ENCODE measurements at regions not wholly inside any gene's neighbourhood (a gene's known extent, or its start where the extent isn't known, plus 50 kb on each side); places are given as distances from the start of the nearest gene placed in this dataset.

GRCh38 chr10:2358586-2358985 lies 621.3 kb upstream of the ADARB2 start:
- intact Hi-C loops (cut with DNase I; ENCODE audit: low total_unique reads), result no loop called here
- WGBS, 2 donors, result 84 to 92% methylated on average over 9 of the region's 9 CpGs
- H3K9me3 ChIP-seq, result no peaks in the 10 kb centered on the region
- H3K36me3 ChIP-seq (ENCODE audit: low read depth, missing control alignments), result no peaks in the 10 kb centered on the region
- TF ChIP-seq, protein P1, sequence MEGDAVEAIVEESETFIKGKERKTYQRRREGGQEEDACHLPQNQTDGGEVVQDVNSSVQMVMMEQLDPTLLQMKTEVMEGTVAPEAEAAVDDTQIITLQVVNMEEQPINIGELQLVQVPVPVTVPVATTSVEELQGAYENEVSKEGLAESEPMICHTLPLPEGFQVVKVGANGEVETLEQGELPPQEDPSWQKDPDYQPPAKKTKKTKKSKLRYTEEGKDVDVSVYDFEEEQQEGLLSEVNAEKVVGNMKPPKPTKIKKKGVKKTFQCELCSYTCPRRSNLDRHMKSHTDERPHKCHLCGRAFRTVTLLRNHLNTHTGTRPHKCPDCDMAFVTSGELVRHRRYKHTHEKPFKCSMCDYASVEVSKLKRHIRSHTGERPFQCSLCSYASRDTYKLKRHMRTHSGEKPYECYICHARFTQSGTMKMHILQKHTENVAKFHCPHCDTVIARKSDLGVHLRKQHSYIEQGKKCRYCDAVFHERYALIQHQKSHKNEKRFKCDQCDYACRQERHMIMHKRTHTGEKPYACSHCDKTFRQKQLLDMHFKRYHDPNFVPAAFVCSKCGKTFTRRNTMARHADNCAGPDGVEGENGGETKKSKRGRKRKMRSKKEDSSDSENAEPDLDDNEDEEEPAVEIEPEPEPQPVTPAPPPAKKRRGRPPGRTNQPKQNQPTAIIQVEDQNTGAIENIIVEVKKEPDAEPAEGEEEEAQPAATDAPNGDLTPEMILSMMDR (IDR thresholded peaks at IDR 0.05), result no peak
- no peak for TF ChIP-seq POLR2A (IDR thresholded peaks at IDR 0.05)
- H3K27ac ChIP-seq, result no peak overlapping the region
- no peak overlapping the region for H3K4me3 ChIP-seq
- H3K4me1 ChIP-seq, result no peaks in the 10 kb centered on the region
- H3K27me3 ChIP-seq, result no peaks in the 10 kb centered on the region
- DNase-seq, result no peak

GRCh38 chr10:2356670-2357069 lies 619.3 kb upstream of the ADARB2 start:
- H3K4me3 ChIP-seq, result no peak overlapping the region
- intact Hi-C loops (cut with DNase I; ENCODE audit: low total_unique reads), result no loop called here

DNA sequence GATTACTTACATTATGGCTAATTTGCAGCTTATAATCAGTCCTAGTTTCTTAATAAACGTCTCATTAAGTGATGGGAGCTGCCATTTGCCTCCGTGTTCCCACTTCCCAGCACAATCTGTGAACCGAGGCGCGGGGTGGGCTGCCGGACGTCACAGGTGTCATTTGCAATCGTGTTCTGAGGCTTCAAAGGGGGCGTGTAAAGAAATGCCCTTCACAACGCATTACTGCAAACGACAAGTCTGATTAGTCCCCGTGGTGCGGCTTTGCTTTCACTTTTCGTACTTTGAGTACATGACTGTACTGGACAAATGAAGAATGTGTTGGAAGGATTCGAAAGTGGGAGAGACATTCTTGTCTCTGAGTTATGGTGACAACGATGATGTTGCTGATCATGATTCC lies 614.2 kb upstream of the ADARB2 start:
- Histone ChIP-seq H3K27me3 (no peaks in the 10 kb centered on the region), H3K9me3 (no peaks in the 10 kb centered on the region), H3K4me3 (no peak overlapping the region), H3K36me3 (ENCODE audit: low read depth, missing control alignments) (no peaks in the 10 kb centered on the region), H3K27ac (no peak overlapping the region), H3K4me1 (no peaks in the 10 kb centered on the region)
- intact Hi-C loops (cut with DNase I; ENCODE audit: low total_unique reads), result no loop called here
- DNase-seq, result no peak
- 50 to 57% methylated on average over 16 of the region's 16 CpGs for WGBS, 2 donors
- TF ChIP-seq, protein P1 (IDR thresholded peaks at IDR 0.05), result no peak
- no peak for TF ChIP-seq POLR2A (IDR thresholded peaks at IDR 0.05)

More at GRCh38 chr10:2356670-2357069, 619.3 kb upstream of the ADARB2 start:
- 94 to 95% methylated on average over 7 of the region's 7 CpGs for WGBS, 2 donors
- TF ChIP-seq, protein P1 (IDR thresholded peaks at IDR 0.05), result no peak
- TF ChIP-seq POLR2A (IDR thresholded peaks at IDR 0.05), result no peak
- Histone ChIP-seq H3K36me3 (ENCODE audit: low read depth, missing control alignments) (no peaks in the 10 kb centered on the region), H3K27me3 (no peaks in the 10 kb centered on the region), H3K9me3 (no peaks in the 10 kb centered on the region), H3K27ac (no peak overlapping the region), H3K4me1 (no peaks in the 10 kb centered on the region)
- no peak for DNase-seq

- Histone ChIP-seq H3K27ac (no peak overlapping the region), H3K36me3 (ENCODE audit: low read depth, missing control alignments) (no peaks in the 10 kb centered on the region), H3K9me3 (no peaks in the 10 kb centered on the region), H3K4me3 (no peak overlapping the region), H3K27me3 (no peaks in the 10 kb centered on the region), H3K4me1 (no peaks in the 10 kb centered on the region)
- TF ChIP-seq POLR2A (IDR thresholded peaks at IDR 0.05), result no peak
- TF ChIP-seq, protein P1 (IDR thresholded peaks at IDR 0.05), result no peak
- 82 to 85% methylated on average over 3 of the region's 3 CpGs for WGBS, 2 donors
- intact Hi-C loops (cut with DNase I; ENCODE audit: low total_unique reads), result no loop called here
- DNase-seq, result no peak
Measured at GRCh38 chr10:2342206-2342605, 604.9 kb upstream of the ADARB2 start.

- WGBS, 2 donors, result 34 to 45% methylated on average over 11 of the region's 11 CpGs
- no peak for DNase-seq
- H3K27me3 ChIP-seq, result no peaks in the 10 kb centered on the region
Measured at GRCh38 chr10:2340831-2341647, 603.7 kb upstream of the ADARB2 start.

More at GRCh38 chr10:2340831-2341647, 603.7 kb upstream of the ADARB2 start:
- intact Hi-C loops (cut with DNase I; ENCODE audit: low total_unique reads), result no loop called here
- Histone ChIP-seq H3K36me3 (ENCODE audit: low read depth, missing control alignments) (no peaks in the 10 kb centered on the region), H3K4me3 (no peak overlapping the region), H3K27ac (no peak overlapping the region), H3K9me3 (no peaks in the 10 kb centered on the region), H3K4me1 (no peaks in the 10 kb centered on the region)
- TF ChIP-seq, protein P1 (IDR thresholded peaks at IDR 0.05), result no peak
- no peak for TF ChIP-seq POLR2A (IDR thresholded peaks at IDR 0.05)
